IMR-90 (cell line): ENCODE measurements at regions not wholly inside any gene's neighbourhood (a gene's known extent, or its start where the extent isn't known, plus 50 kb on each side); places are given as distances from the start of the nearest gene placed in this dataset.

Source experiments
- ATAC-seq: fragments of 200-7000 bp; cut with Tn5 transposase; 2 replicates; pipeline ENCODE4 v1.9.1; 2020; ENCODE audit warnings: low read depth, mild to moderate bottlenecking, moderate library complexity
- BruUV-seq: library from RNA; stranded (reverse); fragments of 400-500 nt; replicated peaks from 2 replicates; lab custom pipeline; 2021; lab: Mats Ljungman, UMichigan
- CTCF ChIA-PET: fragments of 300-600 bp; formaldehyde crosslinking; extraction: SDS; loops from one replicate; lab custom pipeline; 2021; ENCODE audit warnings: antibody characterized with exemption; lab: Yijun Ruan, JAX
- POLR2A ChIA-PET: fragments of 300-600 bp; sonication (Branson Sonifier 250); formaldehyde crosslinking; loops from one replicate; lab custom pipeline; 2022; ENCODE audit warnings: antibody characterized with exemption; ENCODE audit not compliant: unreplicated experiment; lab: Charles Lee
- DNase-seq: peaks from one replicate; pipeline ENCODE4 v3.0.0; 2013
- H2AFZ ChIP-seq: replicated peaks from 2 replicates; pipeline ENCODE3; 2013; ENCODE audit warnings: low read length, mild to moderate bottlenecking; ENCODE audit not compliant: poor library complexity
- H2AK5ac ChIP-seq: 2 replicates; pipeline ENCODE4 v1.6.1; 2013; ENCODE audit warnings: low read depth, low read length, inconsistent platforms
- H2AK9ac ChIP-seq: replicated peaks from 2 replicates; pipeline ENCODE3; 2013; ENCODE audit warnings: mild to moderate bottlenecking, low read depth, low read length, moderate library complexity; ENCODE audit not compliant: poor library complexity
- H2BK120ac ChIP-seq: 2 replicates; pipeline ENCODE4 v1.6.1; 2013; ENCODE audit warnings: low read depth, low read length, inconsistent platforms
- H2BK15ac ChIP-seq: 3 replicates; pipeline ENCODE4 v1.6.1; 2013; ENCODE audit warnings: low read depth, low read length, inconsistent platforms
- H2BK20ac ChIP-seq: 2 replicates; pipeline ENCODE4 v1.6.1; 2013; ENCODE audit warnings: low read depth, mild to moderate bottlenecking, inconsistent platforms, low read length, moderate library complexity
- H2BK5ac ChIP-seq: 2 replicates; pipeline ENCODE4 v1.6.1; 2013; ENCODE audit warnings: mild to moderate bottlenecking, low read depth, low read length, inconsistent platforms; ENCODE audit not compliant: poor library complexity, severe bottlenecking
- H3K14ac ChIP-seq: replicated peaks from 2 replicates; pipeline ENCODE4 v1.6.1; 2013; ENCODE audit warnings: low read depth, low read length, inconsistent platforms
- H3K18ac ChIP-seq: 2 replicates; pipeline ENCODE4 v1.6.1; 2013; ENCODE audit warnings: low read depth, low read length, control low read depth
- H3K23ac ChIP-seq: 2 replicates; pipeline ENCODE4 v1.6.1; 2013; ENCODE audit warnings: low read depth, low read length, inconsistent platforms
- H3K27ac ChIP-seq: 2 replicates; pipeline ENCODE4 v1.5.1; 2013; ENCODE audit warnings: mild to moderate bottlenecking, control low read depth, low read length; ENCODE audit not compliant: insufficient read depth
- H3K27me3 ChIP-seq: 2 replicates; pipeline ENCODE4 v1.6.1; 2013; ENCODE audit warnings: low read length; ENCODE audit not compliant: control insufficient read depth, insufficient read depth
- H3K36me3 ChIP-seq: 2 replicates; pipeline ENCODE4 v1.6.1; 2013; ENCODE audit warnings: low read length, mixed read lengths; ENCODE audit not compliant: control insufficient read depth, insufficient read depth
- H3K4ac ChIP-seq: 2 replicates; pipeline ENCODE4 v1.6.1; 2013; ENCODE audit warnings: low read depth, low read length, inconsistent platforms
- H3K4me1 ChIP-seq: 2 replicates; pipeline ENCODE4 v1.6.1; 2013; ENCODE audit warnings: low read length, mixed read lengths; ENCODE audit not compliant: control insufficient read depth, insufficient read depth
- H3K4me2 ChIP-seq: 2 replicates; pipeline ENCODE4 v1.6.1; 2013; ENCODE audit warnings: low read depth, mild to moderate bottlenecking, control low read depth, low read length, moderate library complexity
- H3K4me3 ChIP-seq: 2 replicates; pipeline ENCODE4 v1.5.1; 2013; ENCODE audit warnings: low read depth, mild to moderate bottlenecking, control low read depth, low read length, moderate library complexity; ENCODE audit not compliant: insufficient read depth
- H3K56ac ChIP-seq: 2 replicates; pipeline ENCODE4 v1.6.1; 2013; ENCODE audit warnings: low read length, inconsistent platforms; ENCODE audit not compliant: insufficient read depth; ENCODE audit errors: extremely low read depth
- H3K79me1 ChIP-seq, 2 experiments: 2 replicates each; pipeline ENCODE4 v1.6.1; 2013; ENCODE audit warnings: low read length in 2 of 2, inconsistent platforms in 1 of 2, low read depth in 1 of 2
- H3K9ac ChIP-seq: 2 replicates; pipeline ENCODE4 v1.6.1; 2013; ENCODE audit warnings: low read depth, low read length, control low read depth
- H3K9me1 ChIP-seq: 2 replicates; pipeline ENCODE4 v1.6.1; 2013; ENCODE audit warnings: low read length, inconsistent platforms; ENCODE audit not compliant: insufficient read depth
- H3K9me3 ChIP-seq: 2 replicates; pipeline ENCODE4 v1.6.1; 2013; ENCODE audit warnings: low read length; ENCODE audit not compliant: control insufficient read depth, insufficient read depth
- H4K20me1 ChIP-seq: 2 replicates; pipeline ENCODE4 v1.6.1; 2013; ENCODE audit warnings: low read length, inconsistent platforms; ENCODE audit not compliant: insufficient read depth
- H4K5ac ChIP-seq: 2 replicates; pipeline ENCODE4 v1.6.1; 2013; ENCODE audit warnings: mild to moderate bottlenecking, low read depth, low read length, control low read depth
- H4K8ac ChIP-seq, 2 experiments: 2 replicates each; pipeline ENCODE4 v1.6.1; 2013; ENCODE audit warnings: low read depth in 2 of 2, low read length in 2 of 2, control low read depth in 1 of 2, inconsistent platforms in 1 of 2
- H4K91ac ChIP-seq: 2 replicates; pipeline ENCODE4 v1.6.1; 2013; ENCODE audit warnings: low read depth, low read length, inconsistent platforms; ENCODE audit not compliant: insufficient read depth
- BHLHE40 ChIP-seq: fragments of 150-350 bp; IDR thresholded peaks from 2 replicates; pipeline ENCODE4 v1.6.1; 2016; ENCODE audit warnings: mild to moderate bottlenecking, low read depth, low read length
- CEBPB ChIP-seq: IDR thresholded peaks from 2 replicates; pipeline ENCODE4 v1.6.1; 2012; ENCODE audit warnings: low read depth, low read length, improper control_type of control experiment
- CHD1 ChIP-seq: IDR thresholded peaks from 2 replicates; pipeline ENCODE4 v1.6.1; 2012; ENCODE audit warnings: low read depth, low read length, improper control_type of control experiment
- ELK1 ChIP-seq: fragments of 150-350 bp; IDR thresholded peaks from 2 replicates; pipeline ENCODE4 v1.6.1; 2016; ENCODE audit warnings: low read depth, mild to moderate bottlenecking, low read length, moderate library complexity, borderline replicate concordance
- FOS ChIP-seq: fragments of 150-350 bp; IDR thresholded peaks from 2 replicates; pipeline ENCODE4 v1.6.1; 2016; ENCODE audit warnings: low read depth, low read length
- MAFK ChIP-seq: IDR thresholded peaks from 2 replicates; pipeline ENCODE4 v1.6.1; 2012; ENCODE audit warnings: low read depth, low read length, improper control_type of control experiment
- MAZ ChIP-seq: IDR thresholded peaks from 2 replicates; pipeline ENCODE4 v1.6.1; 2012; ENCODE audit warnings: low read depth, mild to moderate bottlenecking, low read length, improper control_type of control experiment, moderate library complexity, borderline replicate concordance
- MXI1 ChIP-seq: IDR thresholded peaks from 2 replicates; pipeline ENCODE4 v1.6.1; 2012; ENCODE audit warnings: low read depth, mild to moderate bottlenecking, low read length, moderate library complexity, borderline replicate concordance
- NFE2L2 ChIP-seq: fragments of 150-350 bp; IDR thresholded peaks from 2 replicates; pipeline ENCODE4 v1.6.1; 2016; ENCODE audit warnings: low read depth, mild to moderate bottlenecking, low read length
- POLR2A ChIP-seq: IDR thresholded peaks from 2 replicates; pipeline ENCODE4 v1.6.1; 2012; ENCODE audit warnings: mild to moderate bottlenecking, low read depth, low read length
- RCOR1 ChIP-seq: IDR thresholded peaks from 2 replicates; pipeline ENCODE4 v1.6.1; 2012; ENCODE audit warnings: mild to moderate bottlenecking, low read length, improper control_type of control experiment; ENCODE audit not compliant: insufficient replicate concordance
- RFX5 ChIP-seq: IDR thresholded peaks from 2 replicates; pipeline ENCODE4 v1.8.0; 2012; ENCODE audit warnings: low read depth, mild to moderate bottlenecking, low read length, moderate library complexity
- SMC3 ChIP-seq: fragments of 150-350 bp; IDR thresholded peaks from 2 replicates; pipeline ENCODE4 v1.6.1; 2016; ENCODE audit warnings: low read depth, mild to moderate bottlenecking, antibody characterized with exemption, low read length, moderate library complexity
- WGBS, 2 experiments: methylation state at CpG; one replicate each; pipeline versions ENCODE4 v1.1.5 to v1.1.7; 2013; ENCODE audit warnings: missing lambda C conversion rate in 2 of 2; ENCODE audit not compliant: insufficient read length in 1 of 2; ENCODE audit errors: extremely low coverage in 2 of 2; 5-methylcytosine and 5-hydroxymethylcytosine counted together
- dilution Hi-C: fragments of 300-500 bp; cut with HindIII; formaldehyde crosslinking; loops from one replicate; pipeline ENCODE4 v1.14.3; 2018; ENCODE audit warnings: low sequenced_read_pairs; ENCODE audit not compliant: unreplicated experiment
- in situ Hi-C: fragments of 300-500 bp; cut with MboI; formaldehyde crosslinking; loops from 3 replicates; pipeline ENCODE4 v1.14.3; 2019; ENCODE audit warnings: low sequenced_read_pairs, inconsistent platforms, mixed read lengths
- intact Hi-C: fragments of 100-400 bp; cut with micrococcal nuclease; formaldehyde crosslinking; loops from 2 replicates; pipeline ENCODE4 v1.10.0; 2022
- TF ChIP-seq, protein P1 (sequence below): conservative IDR thresholded peaks from 2 replicates; pipeline ENCODE4 v1.5.1; 2012; ENCODE audit warnings: mild to moderate bottlenecking, low read depth, low read length, improper control_type of control experiment
- TF ChIP-seq, protein P2 (sequence below): fragments of 150-350 bp; IDR thresholded peaks from 2 replicates; pipeline ENCODE4 v1.6.1; 2017; ENCODE audit warnings: mild to moderate bottlenecking, antibody characterized with exemption, low read length, low read depth

DNA sequence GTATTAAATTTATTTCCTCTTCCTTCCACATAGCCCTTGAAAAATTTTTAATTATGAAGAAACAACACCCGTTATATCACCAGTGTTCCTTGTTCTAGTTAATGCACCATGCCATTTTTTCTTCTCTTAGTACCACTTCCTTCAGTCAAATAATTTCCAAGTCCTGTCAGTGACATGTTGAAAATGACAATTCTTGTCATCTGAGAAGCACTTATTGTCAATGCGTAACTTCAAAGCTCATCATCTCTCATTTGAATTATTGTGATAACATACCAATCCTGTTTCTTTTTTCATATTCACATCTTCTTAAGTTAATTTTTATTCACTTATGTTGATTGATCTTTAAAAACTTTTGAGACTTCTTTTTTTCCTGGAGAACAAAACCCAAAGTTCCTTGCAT is 320.4 kb downstream of the ASXL3 start:
- H4K5ac ChIP-seq: no peak overlapping the region
- no peak overlapping the region for H3K27ac ChIP-seq
- no peaks in the 10 kb centered on the region for H3K9me1 ChIP-seq
- H3K27me3 ChIP-seq: no peaks in the 10 kb centered on the region
- H3K18ac ChIP-seq: no peak overlapping the region
- TF ChIP-seq FOS: no peak
- no peak for TF ChIP-seq CHD1
- TF ChIP-seq MAZ: no peak
- TF ChIP-seq CEBPB: no peak
- TF ChIP-seq POLR2A: no peak
- TF ChIP-seq NFE2L2: no peak
- TF ChIP-seq, protein P1, sequence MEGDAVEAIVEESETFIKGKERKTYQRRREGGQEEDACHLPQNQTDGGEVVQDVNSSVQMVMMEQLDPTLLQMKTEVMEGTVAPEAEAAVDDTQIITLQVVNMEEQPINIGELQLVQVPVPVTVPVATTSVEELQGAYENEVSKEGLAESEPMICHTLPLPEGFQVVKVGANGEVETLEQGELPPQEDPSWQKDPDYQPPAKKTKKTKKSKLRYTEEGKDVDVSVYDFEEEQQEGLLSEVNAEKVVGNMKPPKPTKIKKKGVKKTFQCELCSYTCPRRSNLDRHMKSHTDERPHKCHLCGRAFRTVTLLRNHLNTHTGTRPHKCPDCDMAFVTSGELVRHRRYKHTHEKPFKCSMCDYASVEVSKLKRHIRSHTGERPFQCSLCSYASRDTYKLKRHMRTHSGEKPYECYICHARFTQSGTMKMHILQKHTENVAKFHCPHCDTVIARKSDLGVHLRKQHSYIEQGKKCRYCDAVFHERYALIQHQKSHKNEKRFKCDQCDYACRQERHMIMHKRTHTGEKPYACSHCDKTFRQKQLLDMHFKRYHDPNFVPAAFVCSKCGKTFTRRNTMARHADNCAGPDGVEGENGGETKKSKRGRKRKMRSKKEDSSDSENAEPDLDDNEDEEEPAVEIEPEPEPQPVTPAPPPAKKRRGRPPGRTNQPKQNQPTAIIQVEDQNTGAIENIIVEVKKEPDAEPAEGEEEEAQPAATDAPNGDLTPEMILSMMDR: no peak
- TF ChIP-seq RCOR1: no peak
- TF ChIP-seq, protein P2, sequence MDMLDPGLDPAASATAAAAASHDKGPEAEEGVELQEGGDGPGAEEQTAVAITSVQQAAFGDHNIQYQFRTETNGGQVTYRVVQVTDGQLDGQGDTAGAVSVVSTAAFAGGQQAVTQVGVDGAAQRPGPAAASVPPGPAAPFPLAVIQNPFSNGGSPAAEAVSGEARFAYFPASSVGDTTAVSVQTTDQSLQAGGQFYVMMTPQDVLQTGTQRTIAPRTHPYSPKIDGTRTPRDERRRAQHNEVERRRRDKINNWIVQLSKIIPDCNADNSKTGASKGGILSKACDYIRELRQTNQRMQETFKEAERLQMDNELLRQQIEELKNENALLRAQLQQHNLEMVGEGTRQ: no peak
- no peak for TF ChIP-seq SMC3
- no peak for TF ChIP-seq MAFK
- TF ChIP-seq ELK1: no peak
- no peak for TF ChIP-seq MXI1
- TF ChIP-seq BHLHE40: no peak
- no peak for TF ChIP-seq RFX5
- no peaks in the 10 kb centered on the region; the same call in 1 of the 2 replicates for H3K9me3 ChIP-seq
- H2BK120ac ChIP-seq: no peak overlapping the region
- ChIA-PET CTCF (interaction anchor here (0.6 kb wide), 1 partner anchor 843 kb away, joined by 5 read pairs; no protein-coding TSS in a partner anchor), POLR2A (no interaction called here)
- H2AK5ac ChIP-seq: no peak overlapping the region
- dilution Hi-C loops: no loop called here
- H3K4me3 ChIP-seq: no peak overlapping the region
- WGBS, 2 experiments: no CpG with 5 or more reads among the region's 2 CpGs
- H3K9ac ChIP-seq: no peak overlapping the region
- BruUV-seq: no TSS peak
- H3K79me1 ChIP-seq: no peaks in the 10 kb centered on the region
- no peak overlapping the region for H3K14ac ChIP-seq
- H3K4me2 ChIP-seq: no peak overlapping the region
- H2AK9ac ChIP-seq: no peak overlapping the region
- H4K8ac ChIP-seq: no peak overlapping the region
- intact Hi-C loops: no loop called here
- H2BK15ac ChIP-seq: no peak overlapping the region
- H3K4me1 ChIP-seq: no peaks in the 10 kb centered on the region
- H2BK20ac ChIP-seq: no peak overlapping the region
- no peaks in the 10 kb centered on the region for H4K20me1 ChIP-seq
- no peak overlapping the region for H3K4ac ChIP-seq
- no peak overlapping the region for H2AFZ ChIP-seq
- no peak for ATAC-seq
- no peak overlapping the region for H4K91ac ChIP-seq
- H2BK5ac ChIP-seq: no peak overlapping the region
- H3K23ac ChIP-seq: no peak overlapping the region
- in situ Hi-C loops: no loop called here
- H3K36me3 ChIP-seq: no peaks in the 10 kb centered on the region
- no peak for DNase-seq
- H3K56ac ChIP-seq: no peak overlapping the region
